Ureter (tissue), 1 donor: ENCODE measurements at regions not wholly inside any gene's neighbourhood (a gene's known extent, or its start where the extent isn't known, plus 50 kb on each side); places are given as distances from the start of the nearest gene placed in this dataset.

Experiments
- DNase-seq: peaks from one replicate; pipeline ENCODE4 v3.0.0-alpha.2; 2020; ENCODE audit warnings: low spot score
- donor health status: DM: yes; HTN: yes; CAD: no.

GRCh38 chr2:104976603-104977120 lies 61.2 kb upstream of the MRPS9 start:
- DNase-seq, result no peak

- DNase-seq, result no peak
Measured at GRCh38 chr2:104977958-104978357, 59.9 kb upstream of the MRPS9 start.

- peak; percentile 45 for DNase-seq
Measured at GRCh38 chr2:104979786-104980185, 58.1 kb upstream of the MRPS9 start.

- DNase-seq, result no peak
Measured at GRCh38 chr2:104982111-104982510, 55.8 kb upstream of the MRPS9 start.
